Small intestine (tissue), 7 donors: ENCODE measurements at regions not wholly inside any gene's neighbourhood (a gene's known extent, or its start where the extent isn't known, plus 50 kb on each side); places are given as distances from the start of the nearest gene placed in this dataset.
A peak's percentile ranks its signal among the peaks of the same experiment; 100 is the strongest.
"Not testable (repeated sequence)": the region's sequence is repeated elsewhere in the genome, so short reads cannot be mapped to it uniquely, and the experiment has no call there.

ENCODE experiments used
- DNase-seq, 2 donors: peaks; one replicate each; pipeline versions ENCODE4 v3.0.0 to v3.0.0-alpha.2; 2013
- FAIRE-seq: peaks from 2 replicates; lab custom pipeline; 2012; peaks lifted over from hg19 to GRCh38; lab: Jason Lieb, UNC
- H3K27ac ChIP-seq, 3 donors: one replicate each; pipeline ENCODE4 v1.5.1; 2013; ENCODE audit warnings: low read length in 2 of 3, mild to moderate bottlenecking in 2 of 3, control low read depth in 1 of 3, inconsistent platforms in 1 of 3, low read depth in 1 of 3, moderate library complexity in 1 of 3
- H3K27me3 ChIP-seq, 3 donors: one replicate each; pipeline ENCODE4 v1.6.1; 2013; ENCODE audit warnings: low read length in 3 of 3, inconsistent platforms in 1 of 3; ENCODE audit not compliant: control insufficient read depth in 3 of 3, insufficient read depth in 3 of 3
- H3K36me3 ChIP-seq, 3 donors: one replicate each; pipeline ENCODE4 v1.6.1; 2013; ENCODE audit warnings: low read length in 3 of 3, inconsistent platforms in 1 of 3, low read depth in 1 of 3, mild to moderate bottlenecking in 1 of 3, moderate library complexity in 1 of 3; ENCODE audit not compliant: control insufficient read depth in 3 of 3, insufficient read depth in 2 of 3
- H3K4me1 ChIP-seq, 3 donors: one replicate each; pipeline ENCODE4 v1.6.1; 2013; ENCODE audit warnings: low read length in 2 of 3, inconsistent platforms in 1 of 3, low read depth in 1 of 3, mild to moderate bottlenecking in 1 of 3, moderate library complexity in 1 of 3; ENCODE audit not compliant: control insufficient read depth in 3 of 3, insufficient read depth in 2 of 3
- H3K4me3 ChIP-seq, 3 donors: one replicate each; pipeline ENCODE4 v1.5.1; 2013; ENCODE audit warnings: low read length in 3 of 3, control low read depth in 1 of 3, inconsistent platforms in 1 of 3, low read depth in 1 of 3, mild to moderate bottlenecking in 1 of 3, moderate library complexity in 1 of 3
- H3K9me3 ChIP-seq, 2 donors: one replicate each; pipeline ENCODE4 v1.6.1; 2013; ENCODE audit warnings: low read depth in 1 of 2, low read length in 1 of 2; ENCODE audit not compliant: control insufficient read depth in 2 of 2, insufficient read depth in 1 of 2
- WGBS, 3 donors: extraction: QIAGEN DNeasy Blood & Tissue Kit; methylation state at CpG; one replicate each; pipeline ENCODE4 v1.1.7; 2013; 5-methylcytosine and 5-hydroxymethylcytosine counted together
- donor health status: healthy with polysubstance abuse.
- donor health status: control.
- donor health status: control.
- donor health status: Bipolar disorder and iron deficiency.
- donor health status: healthy.

- DNase-seq: not testable (repeated sequence)
Measured at GRCh38 chr3:162708942-162709706, 1212.5 kb downstream of the OTOL1 start.

GRCh38 chr3:162710332-162711112, 1213.9 kb downstream of the OTOL1 start:
- Histone ChIP-seq H3K27ac (no peak overlapping the region), H3K9me3 (no peaks in the 10 kb centered on the region)
- 91 to 92% (median 91%) methylated on average over 26 to 30 of the region's 30 CpGs for WGBS, 3 donors

More at GRCh38 chr3:162708942-162709706, 1212.5 kb downstream of the OTOL1 start:
- H3K4me1 ChIP-seq, FAIRE-seq, H3K36me3 ChIP-seq, H3K4me3 ChIP-seq, H3K9me3 ChIP-seq, H3K27ac ChIP-seq, H3K27me3 ChIP-seq: not testable (repeated sequence)
- WGBS, 3 donors: 84 to 89% (median 85%) methylated on average over 15 of the region's 15 CpGs

GRCh38 chr3:162717074-162717473, 1220.5 kb downstream of the OTOL1 start:
- DNase-seq, H3K9me3 ChIP-seq, H3K27me3 ChIP-seq, H3K4me3 ChIP-seq, H3K27ac ChIP-seq, H3K36me3 ChIP-seq, FAIRE-seq, H3K4me1 ChIP-seq: not testable (repeated sequence)
- WGBS, 3 donors: 62 to 69% (median 67%) methylated on average over 5 to 6 of the region's 6 CpGs

More at GRCh38 chr3:162710332-162711112, 1213.9 kb downstream of the OTOL1 start:
- Histone ChIP-seq H3K4me3 (no peak overlapping the region), H3K27me3 (no peaks in the 10 kb centered on the region), H3K36me3 (no peaks in the 10 kb centered on the region), H3K4me1 (no peaks in the 10 kb centered on the region)
- DNase-seq (no peak), FAIRE-seq (no peak)

- WGBS, 3 donors: 16 to 44% (median 18%) methylated on average over 2 of the region's 2 CpGs
- no peak for DNase-seq
Measured at GRCh38 chr3:162718697-162719096, 1222.1 kb downstream of the OTOL1 start.

GRCh38 chr3:162719684-162720341, 1223.2 kb downstream of the OTOL1 start:
- no peak for DNase-seq
- Histone ChIP-seq H3K27me3 (no peaks in the 10 kb centered on the region), H3K9me3 (no peaks in the 10 kb centered on the region), H3K36me3 (no peaks in the 10 kb centered on the region), H3K4me3 (no peak overlapping the region), H3K27ac (no peak overlapping the region), H3K4me1 (no peaks in the 10 kb centered on the region)
- no peak for FAIRE-seq

More at GRCh38 chr3:162718697-162719096, 1222.1 kb downstream of the OTOL1 start:
- Histone ChIP-seq H3K9me3 (no peaks in the 10 kb centered on the region), H3K4me1 (no peaks in the 10 kb centered on the region), H3K4me3 (no peak overlapping the region), H3K36me3 (no peaks in the 10 kb centered on the region), H3K27me3 (no peaks in the 10 kb centered on the region), H3K27ac (no peak overlapping the region)
- FAIRE-seq: no peak

GRCh38 chr3:162721736-162722135, 1225.1 kb downstream of the OTOL1 start:
- WGBS, 3 donors: 66 to 93% (median 79%) methylated on average over 1 of the region's 1 CpG
- H3K27ac ChIP-seq: peak overlapping the region in 1 of 3 donors; percentile 20
- no peak for DNase-seq
- H3K36me3 ChIP-seq: no peaks in the 10 kb centered on the region
- H3K27me3 ChIP-seq: no peaks in the 10 kb centered on the region
- no peak overlapping the region for H3K4me3 ChIP-seq
- no peaks in the 10 kb centered on the region for H3K9me3 ChIP-seq
- no peaks in the 10 kb centered on the region for H3K4me1 ChIP-seq
- no peak for FAIRE-seq

- no peak overlapping the region for H3K4me3 ChIP-seq
- DNase-seq (no peak), FAIRE-seq (no peak)
- no peaks in the 10 kb centered on the region for H3K9me3 ChIP-seq
- no peaks in the 10 kb centered on the region for H3K36me3 ChIP-seq
- H3K27ac ChIP-seq: no peak overlapping the region
- H3K27me3 ChIP-seq: no peaks in the 10 kb centered on the region
- no peaks in the 10 kb centered on the region for H3K4me1 ChIP-seq
Measured at GRCh38 chr3:162722337-162722736, 1225.7 kb downstream of the OTOL1 start.

GRCh38 chr3:162722796-162723195, 1226.2 kb downstream of the OTOL1 start:
- H3K36me3 ChIP-seq, H3K27me3 ChIP-seq, H3K27ac ChIP-seq, H3K4me1 ChIP-seq, H3K9me3 ChIP-seq, H3K4me3 ChIP-seq, FAIRE-seq, DNase-seq: not testable (repeated sequence)
- WGBS, 3 donors: 79 to 88% (median 81%) methylated on average over 5 of the region's 5 CpGs
